Brain microvascular endothelial cell (primary cell): ENCODE measurements at regions not wholly inside any gene's neighbourhood (a gene's known extent, or its start where the extent isn't known, plus 50 kb on each side); places are given as distances from the start of the nearest gene placed in this dataset.
A peak's percentile ranks its signal among the peaks of the same experiment; 100 is the strongest.
"Not testable (repeated sequence)": the region's sequence is repeated elsewhere in the genome, so short reads cannot be mapped to it uniquely, and the experiment has no call there.

ENCODE experiments used
- DNase-seq: peaks from one replicate; pipeline ENCODE4 v3.0.0-alpha.2; 2020
- H3K27ac ChIP-seq: fragments of 250-450 bp; sonication (Bioruptor Pico); 2 replicates; pipeline ENCODE4 v1.5.1; 2020; ENCODE audit warnings: mild to moderate bottlenecking, moderate library complexity
- H3K27me3 ChIP-seq: fragments of 250-450 bp; sonication (Bioruptor Pico); replicated peaks from 2 replicates; pipeline ENCODE4 v1.5.1; 2020; ENCODE audit warnings: mild to moderate bottlenecking
- H3K36me3 ChIP-seq: fragments of 250-450 bp; sonication (Bioruptor Pico); replicated peaks from 2 replicates; pipeline ENCODE4 v1.5.1; 2020; ENCODE audit warnings: mild to moderate bottlenecking
- H3K4me3 ChIP-seq: 2 replicates; pipeline ENCODE4 v1.5.1; 2011; ENCODE audit warnings: low read depth, mild to moderate bottlenecking, control low read depth, low read length, moderate library complexity
- in situ Hi-C: cut with HindIII; loops from 2 replicates; pipeline ENCODE4 v1.10.0; 2017; ENCODE audit warnings: low sequenced_read_pairs, low pct_ligation_motif_present
- TF ChIP-seq, protein P1 (sequence below): IDR thresholded peaks from 2 replicates; pipeline ENCODE4 v1.5.1; 2011; ENCODE audit warnings: low read depth, mild to moderate bottlenecking, moderate library complexity, low read length, control low read depth, inconsistent platforms; ENCODE audit errors: missing control alignments

DNA sequence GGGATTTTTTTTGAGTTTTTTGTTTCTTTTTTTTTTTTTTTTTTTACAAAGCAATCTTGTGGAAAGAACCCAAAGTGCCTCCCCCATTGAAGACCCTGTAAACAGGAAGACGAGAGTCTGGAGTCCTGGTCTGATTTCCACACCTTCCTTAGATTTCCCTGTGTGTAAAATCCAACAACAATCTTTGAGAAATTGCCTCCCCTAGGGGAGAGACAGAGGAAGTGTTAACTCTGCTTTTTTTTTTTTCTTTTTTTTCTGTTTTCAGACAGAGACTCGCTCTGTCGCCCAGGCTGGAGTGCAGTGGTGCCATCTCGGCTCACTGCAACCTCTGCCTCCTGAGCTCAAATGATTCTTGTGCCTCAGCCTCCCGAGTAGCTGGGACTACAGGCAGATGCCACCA, 82.0 kb upstream of the CLEC6A start:
- DNase-seq, in situ Hi-C loops, H3K27me3 ChIP-seq, H3K27ac ChIP-seq, H3K4me3 ChIP-seq, H3K36me3 ChIP-seq: not testable (repeated sequence)

DNA sequence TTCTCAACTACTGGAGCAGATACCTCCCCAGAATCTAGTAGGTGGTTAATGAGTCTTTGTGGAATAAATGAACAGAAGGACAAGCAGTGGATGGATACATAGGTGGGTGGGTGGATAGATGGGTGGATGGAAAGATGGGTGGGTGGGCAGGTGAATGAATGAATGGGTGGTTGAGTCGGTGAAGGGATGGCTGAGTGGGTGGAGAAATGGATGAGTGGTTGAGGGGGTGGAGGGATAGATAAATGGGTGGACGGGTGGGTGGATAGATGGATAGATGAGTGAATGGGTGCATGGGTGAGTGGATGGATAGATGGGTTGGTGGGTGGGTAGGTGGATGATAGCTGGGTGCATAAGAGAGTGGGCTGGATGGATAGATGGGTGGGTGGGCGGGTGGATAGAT, 80.6 kb upstream of the CLEC6A start:
- H3K27ac ChIP-seq, in situ Hi-C loops, H3K27me3 ChIP-seq, DNase-seq, H3K4me3 ChIP-seq, H3K36me3 ChIP-seq: not testable (repeated sequence)

DNA sequence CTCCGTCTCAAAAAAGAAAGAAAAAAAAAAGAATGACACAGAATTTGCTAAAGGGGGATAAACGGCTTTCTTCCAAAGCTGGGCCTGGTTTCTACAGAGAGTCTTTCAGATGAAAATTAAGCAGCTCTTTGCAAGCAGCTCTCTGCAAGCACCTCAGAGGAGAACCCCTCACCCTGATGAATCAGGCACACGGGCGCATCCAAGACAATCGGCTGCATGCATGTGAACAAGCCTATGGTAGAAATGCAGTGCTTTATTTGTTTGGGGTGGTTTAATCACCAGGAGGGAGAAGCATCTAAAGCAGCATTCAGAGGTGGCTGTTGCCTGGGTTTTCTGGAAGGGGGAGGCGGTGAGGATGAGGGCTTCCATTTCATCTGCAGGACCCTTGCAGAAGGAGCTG, 78.0 kb upstream of the CLEC6A start:
- H3K27ac ChIP-seq, in situ Hi-C loops: not testable (repeated sequence)

DNA sequence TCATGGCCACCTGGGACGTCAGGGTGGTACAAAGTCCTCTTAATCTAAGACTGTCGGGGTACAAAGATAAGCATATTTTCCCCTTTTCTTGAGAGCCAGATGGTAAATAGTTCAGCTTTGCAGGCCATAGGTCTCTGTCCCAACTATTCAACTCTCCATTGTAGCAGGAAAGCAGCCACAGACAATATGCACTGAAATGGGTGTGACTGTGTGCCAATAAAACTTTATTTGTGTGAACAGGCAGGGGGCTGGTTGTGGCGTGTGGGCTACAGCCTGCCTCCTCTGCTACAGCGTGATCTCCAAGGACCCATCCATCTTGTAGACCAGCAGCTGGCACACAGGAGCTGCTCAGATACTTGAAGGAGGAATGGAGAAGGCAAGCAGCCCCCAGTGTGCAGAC, 73.2 kb upstream of the CLEC6A start:
- H3K36me3 ChIP-seq, H3K27ac ChIP-seq, H3K27me3 ChIP-seq, H3K4me3 ChIP-seq, in situ Hi-C loops, DNase-seq: not testable (repeated sequence)

More for the DNA sequence above, 78.0 kb upstream of the CLEC6A start:
- not testable (repeated sequence) for H3K27me3 ChIP-seq, DNase-seq, H3K36me3 ChIP-seq, H3K4me3 ChIP-seq

DNA sequence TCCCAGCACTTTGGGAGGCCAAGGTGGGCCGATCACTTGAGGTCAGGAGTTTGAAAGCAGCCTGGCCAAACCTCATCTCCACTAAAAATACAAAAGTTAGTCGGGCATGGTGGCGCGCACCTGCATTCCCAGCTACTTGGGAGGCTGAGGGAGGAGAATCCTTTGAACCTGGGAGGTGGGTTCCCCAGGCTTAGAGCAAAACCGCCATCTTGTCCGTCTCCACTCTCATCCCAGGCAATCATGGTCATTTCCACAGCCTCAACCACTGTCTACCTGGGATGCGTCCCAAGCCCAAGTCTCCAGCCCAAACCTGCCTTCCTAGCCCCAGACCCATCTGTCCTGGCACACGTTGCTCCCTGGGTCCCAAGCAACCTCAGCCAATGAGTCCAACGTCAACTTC, 71.1 kb upstream of the CLEC6A start:
- H3K36me3 ChIP-seq, H3K4me3 ChIP-seq, H3K27ac ChIP-seq, in situ Hi-C loops, H3K27me3 ChIP-seq, DNase-seq: not testable (repeated sequence)

DNA sequence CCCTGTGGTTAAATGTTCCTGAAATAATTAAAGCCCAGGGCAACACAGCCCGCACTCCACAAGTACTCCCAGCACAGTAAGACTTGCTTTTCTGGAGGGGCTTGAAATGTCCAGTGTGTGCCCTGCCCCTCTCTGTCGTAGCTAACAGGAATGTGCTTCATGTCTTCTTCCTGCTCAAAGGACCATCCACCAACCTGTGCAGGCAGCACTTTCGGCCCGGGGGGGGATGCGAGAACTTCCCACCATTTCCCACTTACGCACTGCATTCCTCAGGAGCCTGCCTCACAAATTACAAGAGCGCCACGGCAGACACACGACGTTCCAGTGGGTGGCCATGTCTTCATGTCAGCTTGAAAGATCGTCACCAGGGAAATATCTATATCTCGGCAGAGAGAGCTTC, 70.3 kb upstream of the CLEC6A start:
- H3K36me3 ChIP-seq, in situ Hi-C loops, H3K4me3 ChIP-seq, H3K27me3 ChIP-seq, H3K27ac ChIP-seq, DNase-seq: not testable (repeated sequence)

DNA sequence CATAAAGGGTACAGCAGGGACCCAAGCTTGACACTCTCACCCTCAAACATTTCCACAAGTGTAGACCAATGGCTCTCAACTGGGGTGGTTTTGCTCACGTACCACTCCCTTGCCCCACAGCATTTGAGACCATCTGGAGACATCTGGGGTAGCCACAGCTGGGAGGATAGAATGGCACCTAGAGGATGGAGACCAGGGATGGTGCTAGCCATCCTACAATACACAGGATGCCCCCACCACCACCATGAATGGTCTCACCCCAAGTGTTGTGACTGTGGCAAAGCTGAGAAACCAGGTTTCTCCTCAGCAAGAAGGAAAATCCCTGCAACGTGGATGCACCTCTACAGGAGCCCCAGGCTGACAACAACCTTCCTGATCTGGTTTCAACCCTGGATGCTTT, 69.1 kb upstream of the CLEC6A start:
- H3K4me3 ChIP-seq, H3K27ac ChIP-seq, in situ Hi-C loops, H3K27me3 ChIP-seq, DNase-seq, H3K36me3 ChIP-seq: not testable (repeated sequence)

DNA sequence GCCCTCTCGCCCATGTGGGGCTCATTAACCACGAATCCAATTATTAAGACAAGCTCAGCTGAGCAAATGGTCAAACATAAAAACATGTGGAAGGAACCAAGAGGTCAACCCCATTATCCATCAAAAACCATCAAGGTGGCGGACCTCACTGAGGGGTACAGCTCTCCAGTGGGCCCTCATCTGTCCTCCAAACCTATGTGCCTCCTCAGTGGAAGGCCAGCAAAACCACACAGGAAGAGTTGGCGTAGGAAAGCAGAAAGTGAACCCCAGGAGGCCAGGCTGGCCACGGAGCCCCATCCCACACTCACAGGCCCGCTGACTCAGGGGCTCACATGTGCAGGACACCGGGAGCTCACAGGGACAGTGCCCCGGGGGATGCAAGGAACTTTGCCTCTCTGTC, 66.5 kb upstream of the CLEC6A start:
- in situ Hi-C loops, H3K4me3 ChIP-seq, DNase-seq: not testable (repeated sequence)

DNA sequence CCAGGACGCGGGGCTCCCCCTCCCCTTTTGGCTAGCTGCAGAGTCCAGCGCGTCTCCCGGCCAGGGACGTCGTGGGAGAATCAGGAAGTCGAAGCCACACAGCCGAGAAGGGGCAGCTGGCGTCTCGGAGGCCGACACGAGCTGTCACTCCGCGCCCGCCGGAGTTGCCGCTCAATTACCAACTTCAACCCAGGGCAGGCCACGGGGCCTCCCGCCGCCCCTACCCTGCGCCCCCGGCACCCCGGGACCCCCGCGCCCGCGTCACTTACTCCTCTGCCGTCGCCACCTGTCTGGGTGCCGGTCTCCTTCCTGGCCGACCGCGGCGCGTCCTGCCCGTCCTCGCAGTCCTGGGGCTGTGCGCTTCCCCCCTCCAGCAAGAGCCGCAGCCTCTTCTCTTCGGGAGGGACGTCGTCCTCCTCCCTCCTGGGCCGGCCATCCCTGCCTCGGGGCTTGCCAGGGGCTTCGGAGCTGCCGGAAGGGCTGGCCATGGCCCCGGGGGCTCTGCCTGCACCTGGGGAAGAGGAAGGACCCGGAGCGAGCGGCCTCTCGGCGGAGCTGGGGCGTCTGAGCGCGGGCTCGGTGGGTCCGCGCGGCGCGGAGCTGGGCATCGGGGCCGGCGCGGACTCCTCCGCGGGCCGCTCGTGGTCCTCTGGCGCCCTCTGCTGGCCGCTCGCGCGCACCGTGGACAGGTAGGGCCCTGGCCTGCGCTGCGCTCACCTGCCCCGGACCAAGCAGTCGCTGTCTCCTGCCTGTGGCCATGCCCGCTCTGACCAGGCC, 65.6 kb upstream of the CLEC6A start:
- DNase-seq, in situ Hi-C loops, H3K27ac ChIP-seq, H3K36me3 ChIP-seq, H3K27me3 ChIP-seq: not testable (repeated sequence)
- H3K4me3 ChIP-seq, result peak overlapping the region; percentile 35
- TF ChIP-seq, protein P1, sequence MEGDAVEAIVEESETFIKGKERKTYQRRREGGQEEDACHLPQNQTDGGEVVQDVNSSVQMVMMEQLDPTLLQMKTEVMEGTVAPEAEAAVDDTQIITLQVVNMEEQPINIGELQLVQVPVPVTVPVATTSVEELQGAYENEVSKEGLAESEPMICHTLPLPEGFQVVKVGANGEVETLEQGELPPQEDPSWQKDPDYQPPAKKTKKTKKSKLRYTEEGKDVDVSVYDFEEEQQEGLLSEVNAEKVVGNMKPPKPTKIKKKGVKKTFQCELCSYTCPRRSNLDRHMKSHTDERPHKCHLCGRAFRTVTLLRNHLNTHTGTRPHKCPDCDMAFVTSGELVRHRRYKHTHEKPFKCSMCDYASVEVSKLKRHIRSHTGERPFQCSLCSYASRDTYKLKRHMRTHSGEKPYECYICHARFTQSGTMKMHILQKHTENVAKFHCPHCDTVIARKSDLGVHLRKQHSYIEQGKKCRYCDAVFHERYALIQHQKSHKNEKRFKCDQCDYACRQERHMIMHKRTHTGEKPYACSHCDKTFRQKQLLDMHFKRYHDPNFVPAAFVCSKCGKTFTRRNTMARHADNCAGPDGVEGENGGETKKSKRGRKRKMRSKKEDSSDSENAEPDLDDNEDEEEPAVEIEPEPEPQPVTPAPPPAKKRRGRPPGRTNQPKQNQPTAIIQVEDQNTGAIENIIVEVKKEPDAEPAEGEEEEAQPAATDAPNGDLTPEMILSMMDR, result peak; percentile 49

More for the DNA sequence above, 66.5 kb upstream of the CLEC6A start:
- H3K36me3 ChIP-seq, H3K27me3 ChIP-seq, H3K27ac ChIP-seq: not testable (repeated sequence)

DNA sequence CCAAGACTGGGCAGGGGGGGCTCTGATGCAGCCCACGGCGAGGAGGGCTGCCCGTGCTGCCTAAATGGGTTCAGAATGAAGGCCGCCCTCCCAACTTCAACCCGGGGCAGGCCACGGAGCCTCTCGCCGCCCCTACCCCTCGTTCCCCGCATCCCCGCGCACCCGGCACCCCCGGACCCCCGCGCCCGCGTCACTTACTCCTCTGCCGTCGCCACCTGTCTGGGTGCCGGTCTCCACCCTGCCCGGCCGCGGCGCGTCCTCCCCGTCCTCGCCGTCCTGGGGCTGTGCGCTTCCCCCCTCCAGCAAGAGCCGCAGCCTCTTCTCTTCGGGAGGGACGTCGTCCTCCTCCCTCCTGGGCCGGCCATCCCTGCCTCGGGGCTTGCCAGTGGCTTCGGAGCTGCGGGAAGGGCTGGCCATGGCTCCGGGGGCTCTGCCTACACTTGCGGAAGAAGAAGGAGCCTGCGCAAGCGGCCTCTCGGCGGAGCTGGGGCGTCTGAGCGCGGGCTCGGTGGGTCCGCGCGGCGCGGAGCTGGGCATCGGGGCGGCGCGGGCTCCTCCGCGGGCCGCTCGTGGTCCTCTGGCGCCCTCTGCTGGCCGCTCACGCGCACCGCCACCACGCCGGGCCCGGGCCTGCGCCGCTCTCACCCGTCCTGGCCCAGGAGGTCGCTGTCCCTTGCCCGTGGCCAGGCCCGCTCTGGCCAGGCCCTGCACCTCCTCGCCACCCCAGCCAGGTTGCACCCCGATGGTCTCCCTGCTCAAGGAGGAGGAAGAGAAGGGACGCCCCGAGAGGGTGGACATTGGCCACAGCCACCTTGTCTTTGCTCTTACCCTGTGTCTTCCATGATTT, 59.3 kb upstream of the CLEC6A start:
- DNase-seq, H3K27me3 ChIP-seq, in situ Hi-C loops, H3K36me3 ChIP-seq, H3K27ac ChIP-seq: not testable (repeated sequence)
- TF ChIP-seq, protein P1, result peak; percentile 36
- peak overlapping the region; percentile 40 for H3K4me3 ChIP-seq

DNA sequence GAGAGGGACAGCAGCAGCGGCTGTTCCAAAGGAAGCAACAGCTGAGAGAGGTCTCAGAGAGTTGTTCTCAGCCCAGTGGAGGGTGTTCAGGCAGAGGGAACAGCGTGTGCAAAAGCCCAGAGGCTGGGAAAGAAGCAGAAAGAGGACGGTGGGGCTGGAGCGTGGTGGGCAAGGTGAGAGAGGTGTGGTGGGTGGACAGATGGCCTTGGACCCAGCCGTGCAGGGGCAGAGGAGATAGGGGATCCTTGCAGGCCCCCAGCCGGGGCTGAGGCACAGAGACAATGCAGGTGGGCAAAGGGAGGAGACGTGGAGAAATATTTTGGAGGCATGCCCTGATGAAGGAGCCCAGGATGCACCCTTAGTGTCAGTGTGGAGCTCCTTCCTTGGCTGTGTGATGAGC, 58.4 kb upstream of the CLEC6A start:
- H3K27ac ChIP-seq, DNase-seq, H3K4me3 ChIP-seq, H3K27me3 ChIP-seq, H3K36me3 ChIP-seq, in situ Hi-C loops: not testable (repeated sequence)

DNA sequence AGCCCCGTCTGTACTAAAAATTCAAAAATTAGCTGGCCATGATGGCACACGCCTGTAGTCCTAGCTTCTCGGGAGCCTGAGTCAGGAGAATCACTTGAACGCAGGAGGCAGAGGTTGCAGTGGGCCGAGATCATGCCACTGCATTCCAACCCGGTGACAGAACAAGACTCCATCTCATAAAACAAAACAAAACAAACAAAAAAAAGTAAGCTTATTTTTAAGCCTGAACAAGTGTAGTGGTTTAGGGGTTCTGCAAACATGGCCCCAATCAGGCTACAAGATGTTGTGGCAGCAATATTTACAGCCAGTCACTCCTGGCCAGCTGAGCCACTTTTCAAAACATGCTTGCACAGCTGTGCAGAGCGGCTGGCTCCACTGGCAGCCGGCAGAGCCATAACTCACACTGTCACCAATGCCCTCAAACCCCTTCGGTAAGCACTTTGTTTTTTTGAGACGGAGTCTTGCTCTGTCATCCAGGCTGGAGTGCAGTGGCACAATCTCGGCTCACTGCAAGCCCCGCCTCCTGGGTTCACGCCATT, 56.2 kb upstream of the CLEC6A start:
- H3K27me3 ChIP-seq, in situ Hi-C loops, H3K27ac ChIP-seq, H3K4me3 ChIP-seq, DNase-seq, H3K36me3 ChIP-seq: not testable (repeated sequence)
